NCI-H2081 (cell line): ENCODE measurements at regions not wholly inside any gene's neighbourhood (a gene's known extent, or its start where the extent isn't known, plus 50 kb on each side); places are given as distances from the start of the nearest gene placed in this dataset.

ENCODE experiments used
- DNase-seq, 2 experiments: peaks; one replicate each; lab custom pipeline; 2025; lab: John Stamatoyannopoulos, UW

- DNase-seq, result no peak
Measured at GRCh38 chr4:79023799-79024770, 84.8 kb upstream of the PAQR3 start.

GRCh38 chr4:79022529-79022928 lies 83.3 kb upstream of the PAQR3 start:
- DNase-seq, result no peak

GRCh38 chr4:79017481-79017880 lies 78.2 kb upstream of the PAQR3 start:
- DNase-seq, result no peak

GRCh38 chr4:79016878-79017277 lies 77.6 kb upstream of the PAQR3 start:
- DNase-seq, result no peak

GRCh38 chr4:79015411-79015810 lies 76.2 kb upstream of the PAQR3 start:
- DNase-seq, result no peak

GRCh38 chr4:79014230-79014629 lies 75.0 kb upstream of the PAQR3 start:
- DNase-seq, result no peak

- DNase-seq, result no peak
Measured at GRCh38 chr4:79013756-79014155, 74.5 kb upstream of the PAQR3 start.

GRCh38 chr4:78990938-78991810 lies 51.9 kb upstream of the PAQR3 start:
- no peak for DNase-seq

GRCh38 chr4:78989697-78990270 lies 50.5 kb upstream of the PAQR3 start:
- DNase-seq, result no peak
